ENCODE measurements at regions not wholly inside any gene's neighbourhood (a gene's known extent, or its start where the extent isn't known, plus 50 kb on each side); places are given as distances from the start of the nearest gene placed in this dataset.

DNA sequence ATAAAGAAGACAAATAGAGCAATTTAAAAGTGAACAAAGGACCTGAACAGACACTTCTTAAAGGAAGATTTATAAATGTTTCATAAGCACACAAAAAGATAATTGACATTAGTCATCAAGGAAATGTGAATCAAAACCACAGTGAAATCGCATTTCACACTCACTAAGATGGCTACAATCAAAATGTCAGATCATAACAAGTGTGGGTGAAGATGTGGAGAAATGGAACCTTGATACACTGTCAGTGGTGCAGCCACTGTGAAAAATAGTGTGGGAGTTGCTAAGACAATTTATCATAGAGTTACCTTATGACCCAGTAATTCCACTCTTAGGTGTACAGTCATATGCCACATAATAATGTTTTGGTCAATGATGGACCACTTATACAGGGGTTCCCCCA, 54.5 kb upstream of the HTR4 start:
- Mint-ChIP-seq H3K27ac (no peak overlapping the region), H3K4me3 (no peak overlapping the region), H3K36me3 (no peaks in the 10 kb centered on the region), H3K27me3 (peaks cover 24% of the 10 kb centered on the region), H3K9me3 (no peaks in the 10 kb centered on the region), H3K4me1 (no peaks in the 10 kb centered on the region)
- ATAC-seq = no peak

DNA sequence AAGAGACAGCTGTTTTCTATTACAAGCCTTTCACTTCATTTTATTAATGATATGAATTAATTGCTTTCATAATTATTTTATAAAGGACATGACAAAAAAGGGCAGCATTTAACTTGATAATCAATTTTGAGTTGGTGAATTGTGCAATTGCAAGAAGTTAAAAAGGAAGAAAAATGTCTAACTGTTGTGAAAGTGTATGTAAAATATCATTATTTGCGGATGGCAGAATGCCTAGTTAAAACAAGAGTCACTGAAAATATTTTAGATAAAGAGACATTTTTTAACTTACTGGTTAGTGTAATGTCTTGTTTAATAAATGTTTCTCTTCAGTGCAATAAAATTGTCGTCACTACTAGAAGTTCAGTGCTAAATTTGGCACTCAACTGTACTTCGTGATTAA, 57.6 kb upstream of the HTR4 start:
- no peaks in the 10 kb centered on the region for H3K4me1 Mint-ChIP-seq
- no peaks in the 10 kb centered on the region for H3K36me3 Mint-ChIP-seq
- H3K9me3 Mint-ChIP-seq = peaks cover 6% of the 10 kb centered on the region
- H3K4me3 Mint-ChIP-seq = no peak overlapping the region
- H3K27me3 Mint-ChIP-seq = peaks cover 21% of the 10 kb centered on the region
- no peak overlapping the region for H3K27ac Mint-ChIP-seq
- no peak for ATAC-seq

DNA sequence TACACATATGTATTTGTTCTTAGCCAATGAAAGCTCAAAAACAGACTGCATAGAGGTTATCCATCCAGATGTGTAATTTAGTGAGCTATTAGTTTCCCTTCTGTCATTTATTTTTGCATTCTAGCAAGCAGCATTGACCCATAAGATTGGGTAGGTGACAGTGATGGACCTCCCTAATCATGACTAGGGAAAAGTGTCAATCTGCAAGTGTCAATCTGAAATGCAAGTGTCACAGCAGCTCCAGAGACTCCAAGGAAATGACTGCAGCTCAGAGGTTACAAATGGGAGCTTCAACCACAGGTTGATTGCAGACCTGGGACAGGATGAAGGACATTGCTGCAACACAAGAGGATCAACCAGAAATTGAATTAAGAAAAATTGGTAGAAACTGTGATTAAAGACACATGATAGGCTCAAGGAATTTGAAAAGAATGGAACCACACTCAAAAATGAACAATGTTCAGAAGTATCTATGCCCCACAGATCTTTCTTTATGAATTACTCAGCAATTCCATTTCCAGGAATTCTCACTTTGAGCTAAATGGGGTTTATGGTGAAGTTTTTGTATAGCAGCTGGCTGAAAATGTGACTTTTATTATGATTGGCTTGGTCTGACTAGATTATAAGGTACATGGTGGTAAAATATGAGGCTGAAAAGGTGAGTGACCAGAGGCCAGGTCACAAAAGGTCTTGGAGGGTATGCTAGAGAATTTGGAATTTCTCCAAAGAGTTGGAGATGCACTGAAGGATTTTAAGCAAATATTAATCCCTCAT, 59.6 kb upstream of the HTR4 start:
- Mint-ChIP-seq H3K9me3 (peaks cover 6% of the 10 kb centered on the region), H3K4me3 (no peak overlapping the region), H3K27me3 (peaks cover 23% of the 10 kb centered on the region), H3K4me1 (no peaks in the 10 kb centered on the region), H3K27ac (no peak overlapping the region), H3K36me3 (no peaks in the 10 kb centered on the region)
- no peak for ATAC-seq

DNA sequence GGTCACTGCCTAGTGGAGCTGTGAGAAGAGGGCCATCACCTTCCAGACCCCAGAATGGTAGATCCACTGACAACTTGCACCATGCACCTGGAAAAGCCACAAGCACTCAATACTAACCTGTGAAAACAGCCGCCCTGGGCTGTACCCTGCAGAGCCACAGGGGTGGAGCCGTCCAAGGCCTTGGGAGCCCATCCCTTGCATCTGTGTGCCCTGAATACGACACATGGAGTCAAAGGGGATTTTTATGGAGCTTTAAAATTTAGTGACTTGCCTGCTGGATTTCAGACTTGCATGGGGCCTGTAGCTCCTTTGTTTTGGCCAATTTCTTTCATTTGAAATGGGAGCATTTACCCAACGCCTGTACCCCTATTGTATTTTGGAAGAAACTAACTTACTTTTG, 62.4 kb upstream of the HTR4 start:
- peaks cover 30% of the 10 kb centered on the region for H3K27me3 Mint-ChIP-seq
- H3K36me3 Mint-ChIP-seq = no peaks in the 10 kb centered on the region
- no peak for ATAC-seq
- H3K4me3 Mint-ChIP-seq = no peak overlapping the region
- no peak overlapping the region for H3K27ac Mint-ChIP-seq
- peaks cover 6% of the 10 kb centered on the region for H3K9me3 Mint-ChIP-seq
- no peaks in the 10 kb centered on the region for H3K4me1 Mint-ChIP-seq

DNA sequence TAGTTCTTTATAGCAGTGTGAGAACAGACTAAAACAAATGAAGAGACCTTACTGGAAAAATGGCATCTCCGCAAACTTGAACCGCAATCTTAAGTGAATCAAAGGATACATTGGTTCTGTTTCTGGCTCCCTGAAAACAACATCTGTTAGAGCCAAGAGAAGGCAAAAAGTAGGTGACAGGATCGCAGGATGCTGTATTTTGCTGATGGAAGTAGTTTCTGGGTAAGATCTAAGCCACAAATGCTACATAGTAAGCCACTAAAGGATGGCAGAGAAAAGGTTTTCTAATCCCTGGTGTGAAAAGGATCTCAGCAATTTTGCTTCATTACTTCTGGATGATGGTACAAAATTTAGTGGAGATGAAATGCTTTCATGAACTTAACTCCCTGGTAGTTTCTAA, 63.3 kb upstream of the HTR4 start:
- Mint-ChIP-seq H3K9me3 (peaks cover 6% of the 10 kb centered on the region), H3K27ac (no peak overlapping the region), H3K4me1 (no peaks in the 10 kb centered on the region), H3K27me3 (peaks cover 25% of the 10 kb centered on the region), H3K4me3 (no peak overlapping the region), H3K36me3 (no peaks in the 10 kb centered on the region)
- no peak for ATAC-seq

DNA sequence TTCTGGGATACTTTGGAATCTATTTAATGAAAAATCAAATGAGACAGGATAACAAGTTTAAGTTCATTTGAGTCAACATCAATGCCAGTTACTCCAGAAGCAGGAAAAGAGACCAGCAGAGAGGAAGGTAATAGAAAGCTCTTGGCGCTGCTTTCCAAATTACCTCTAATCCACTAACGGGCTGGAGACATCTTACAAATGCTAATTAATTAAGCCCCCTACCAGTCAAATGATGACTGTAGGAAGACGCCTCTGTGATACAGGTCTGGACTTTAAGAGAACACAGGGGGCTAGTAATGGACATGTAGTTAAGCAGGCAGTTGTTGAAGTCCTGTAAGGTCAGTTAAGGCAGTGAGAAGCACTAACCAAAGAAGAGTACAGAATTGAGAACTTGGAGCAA, 65.3 kb upstream of the HTR4 start:
- Mint-ChIP-seq H3K4me1 (no peaks in the 10 kb centered on the region), H3K9me3 (peaks cover 6% of the 10 kb centered on the region), H3K36me3 (no peaks in the 10 kb centered on the region), H3K27me3 (peaks cover 18% of the 10 kb centered on the region), H3K27ac (no peak overlapping the region), H3K4me3 (no peak overlapping the region)
- no peak for ATAC-seq

DNA sequence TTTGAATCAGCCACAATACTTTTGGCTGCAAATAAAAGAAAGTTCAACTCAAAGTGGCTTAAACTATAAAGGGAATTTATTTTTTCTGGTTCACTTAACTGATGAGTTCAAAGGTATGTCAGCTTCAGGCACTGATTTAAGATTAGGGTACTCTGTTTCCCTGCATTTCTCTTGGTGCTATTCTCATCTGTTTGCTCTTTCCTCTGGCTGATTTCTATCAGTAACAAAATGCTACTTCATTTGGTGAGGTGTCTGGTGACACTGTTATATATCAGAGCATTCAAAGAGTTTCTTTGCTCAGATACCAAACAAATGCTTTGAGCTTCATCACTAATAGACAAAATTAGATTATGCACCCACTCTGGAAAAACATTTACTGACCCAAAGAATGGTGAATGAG, 65.9 kb upstream of the HTR4 start:
- no peak overlapping the region for H3K27ac Mint-ChIP-seq
- H3K4me3 Mint-ChIP-seq = no peak overlapping the region
- ATAC-seq = no peak
- H3K9me3 Mint-ChIP-seq = peaks cover under 1% of the 10 kb centered on the region
- no peaks in the 10 kb centered on the region for H3K36me3 Mint-ChIP-seq
- peaks cover 12% of the 10 kb centered on the region for H3K27me3 Mint-ChIP-seq
- H3K4me1 Mint-ChIP-seq = no peaks in the 10 kb centered on the region

DNA sequence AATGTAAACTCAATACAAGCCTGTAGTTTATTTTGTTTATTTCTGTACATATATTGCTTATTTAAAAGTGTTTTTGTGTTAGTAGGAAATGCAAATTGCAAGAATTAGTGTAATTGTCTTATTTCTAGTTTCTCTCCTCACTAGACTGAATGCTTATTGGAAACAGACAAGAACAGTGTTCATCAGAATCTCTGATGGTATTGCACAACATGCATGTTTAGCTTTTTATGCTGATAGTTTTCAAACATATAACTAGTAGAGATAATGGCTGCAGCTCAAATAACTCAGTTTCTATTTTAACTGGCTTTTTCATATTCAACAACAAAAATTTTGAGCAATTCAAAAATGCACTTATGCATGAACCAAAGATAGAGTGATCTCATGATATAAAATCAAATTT, 68.8 kb upstream of the HTR4 start:
- Mint-ChIP-seq H3K4me3 (no peak overlapping the region), H3K27me3 (peaks cover 9% of the 10 kb centered on the region), H3K9me3 (no peaks in the 10 kb centered on the region), H3K4me1 (no peaks in the 10 kb centered on the region), H3K27ac (no peak overlapping the region), H3K36me3 (no peaks in the 10 kb centered on the region)
- no peak for ATAC-seq

DNA sequence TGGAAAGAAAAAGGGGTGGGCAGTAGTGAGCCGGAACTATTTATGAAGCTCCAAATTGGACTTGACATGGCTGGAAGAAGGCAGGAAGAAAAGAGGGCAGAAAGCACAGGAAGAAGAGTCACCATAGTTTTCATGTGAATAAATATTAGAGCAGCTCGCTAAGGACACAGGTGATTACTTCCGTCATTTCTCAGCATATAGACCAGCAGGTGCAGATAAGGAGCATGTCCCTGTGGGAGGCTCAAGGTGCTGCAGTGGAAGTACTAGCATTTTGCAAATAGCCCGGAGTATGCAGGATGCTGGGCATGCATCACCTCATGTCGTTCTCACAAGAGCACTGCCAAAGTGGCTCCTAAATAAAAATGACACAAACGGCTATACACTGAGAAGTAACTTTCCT, 71.3 kb upstream of the HTR4 start:
- Mint-ChIP-seq H3K4me1 (no peaks in the 10 kb centered on the region), H3K27me3 (no peaks in the 10 kb centered on the region), H3K4me3 (no peak overlapping the region), H3K36me3 (no peaks in the 10 kb centered on the region), H3K27ac (no peak overlapping the region), H3K9me3 (no peaks in the 10 kb centered on the region)
- ATAC-seq = no peak

DNA sequence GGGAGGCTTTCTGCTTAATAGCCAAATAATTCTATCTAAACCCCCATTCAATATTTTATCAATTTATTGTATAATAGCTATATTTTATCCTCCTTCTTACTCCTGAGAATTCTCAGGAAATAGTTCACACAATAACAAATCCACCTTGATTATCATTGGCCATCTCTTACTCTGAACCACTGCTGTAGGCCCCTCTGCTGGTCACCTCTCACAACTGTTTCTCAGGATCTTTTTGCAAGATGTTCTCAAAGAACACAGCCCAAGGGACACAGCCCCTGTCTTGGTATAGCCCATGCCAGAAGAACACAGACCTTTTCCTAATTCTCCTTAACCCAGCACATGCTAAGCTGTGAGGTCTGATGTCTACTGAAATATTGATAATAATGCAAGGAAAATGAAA, 74.9 kb upstream of the HTR4 start:
- Mint-ChIP-seq H3K36me3 (no peaks in the 10 kb centered on the region), H3K27me3 (no peaks in the 10 kb centered on the region), H3K4me3 (no peak overlapping the region), H3K27ac (no peak overlapping the region), H3K9me3 (no peaks in the 10 kb centered on the region), H3K4me1 (peaks cover 25% of the 10 kb centered on the region)
- no peak for ATAC-seq

DNA sequence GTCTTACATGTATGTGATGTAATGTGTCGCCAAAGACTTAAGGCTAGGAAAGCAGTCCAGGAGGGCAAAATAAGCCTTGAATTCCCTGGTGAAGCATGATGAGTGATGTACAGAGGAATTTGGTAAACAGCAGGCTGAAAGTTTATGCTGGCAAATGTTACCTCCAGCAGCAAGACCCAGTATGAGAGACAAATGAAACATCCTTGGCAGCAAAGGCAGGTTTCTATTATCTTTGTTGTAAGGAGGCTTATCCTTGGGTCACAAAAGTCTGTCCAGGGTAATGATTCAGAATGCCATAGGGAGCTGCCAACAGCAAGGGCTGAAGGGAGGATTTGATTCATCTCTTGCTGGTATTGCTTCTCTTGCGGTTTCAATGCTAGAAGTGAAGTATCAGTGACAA, 75.9 kb upstream of the HTR4 start:
- Mint-ChIP-seq H3K27me3 (no peaks in the 10 kb centered on the region), H3K4me3 (no peak overlapping the region)

DNA sequence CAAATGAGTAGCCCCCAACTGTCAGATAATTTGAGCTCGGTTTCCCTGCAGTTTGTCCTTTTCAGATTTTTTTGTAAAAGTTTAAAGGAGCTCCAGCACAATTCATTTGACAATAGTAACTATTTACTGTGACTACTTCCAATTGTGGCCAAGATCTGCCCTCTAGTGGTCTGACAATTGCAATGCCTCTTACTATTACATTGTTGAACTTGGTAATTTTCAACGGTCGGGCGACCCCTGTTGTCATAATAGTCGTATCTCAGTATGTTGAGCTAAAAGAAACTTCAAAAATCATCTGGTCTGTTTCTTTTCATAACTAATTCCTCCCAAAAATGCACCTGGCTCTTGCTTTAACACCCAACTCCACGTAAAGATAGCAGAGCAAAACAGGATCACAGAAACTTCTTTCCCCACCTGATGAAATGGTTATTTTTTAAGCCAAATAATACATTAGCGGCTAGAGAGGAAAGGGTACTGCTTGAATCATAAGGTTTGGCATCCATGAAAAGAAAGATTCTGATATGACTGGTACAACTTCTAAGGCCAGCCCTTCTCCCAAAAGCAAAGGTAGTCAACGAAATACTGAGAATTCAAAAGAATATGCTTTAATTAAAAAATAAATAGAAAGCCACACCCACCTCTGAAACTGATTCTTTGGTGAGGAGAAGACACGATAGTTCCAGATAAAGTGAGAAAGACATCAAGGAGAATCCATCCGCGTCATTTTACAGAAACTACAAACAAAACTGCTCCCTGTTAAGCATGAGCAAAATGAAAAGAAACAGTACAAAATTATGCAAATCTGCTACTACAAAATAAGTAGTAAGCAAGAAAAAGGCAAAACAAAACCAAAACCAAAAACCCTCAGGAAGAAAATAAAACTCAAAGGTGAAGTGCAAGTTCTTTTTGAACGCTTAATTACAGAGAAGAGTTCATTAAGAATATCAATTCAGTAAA, 76.9 kb upstream of the HTR4 start:
- Mint-ChIP-seq H3K27me3 (no peaks in the 10 kb centered on the region), H3K4me1 (peaks cover 26% of the 10 kb centered on the region), H3K27ac (peak overlapping the region; percentile 72), H3K9me3 (no peaks in the 10 kb centered on the region), H3K4me3 (peak overlapping the region; percentile 76), H3K36me3 (no peaks in the 10 kb centered on the region)
- peak; percentile 88 for ATAC-seq

More for the DNA sequence above, 75.9 kb upstream of the HTR4 start:
- peaks cover 26% of the 10 kb centered on the region for H3K4me1 Mint-ChIP-seq
- ATAC-seq = no peak
- no peaks in the 10 kb centered on the region for H3K9me3 Mint-ChIP-seq
- H3K27ac Mint-ChIP-seq = no peak overlapping the region
- H3K36me3 Mint-ChIP-seq = no peaks in the 10 kb centered on the region

DNA sequence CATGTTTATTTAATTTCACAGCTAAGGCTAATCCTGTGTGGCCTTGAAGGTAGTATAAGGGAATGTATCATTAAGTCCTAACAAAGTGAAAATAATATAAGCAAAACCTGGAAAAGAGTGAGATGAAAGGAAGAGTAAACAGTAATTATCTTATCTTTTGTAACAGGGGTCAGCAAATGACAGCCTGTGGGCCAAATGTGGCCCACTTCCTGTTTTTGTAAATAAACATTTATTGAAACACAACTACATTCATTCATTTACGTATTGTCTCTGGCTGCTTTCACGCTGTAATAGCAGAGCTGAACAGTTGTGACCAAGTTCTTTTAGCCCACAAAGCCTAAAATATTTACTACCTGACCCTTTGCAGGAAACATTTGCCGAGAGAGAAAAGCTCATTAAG, 78.4 kb upstream of the HTR4 start:
- no peak for ATAC-seq
- no peaks in the 10 kb centered on the region for H3K27me3 Mint-ChIP-seq
- no peak overlapping the region for H3K4me3 Mint-ChIP-seq
- H3K27ac Mint-ChIP-seq = no peak overlapping the region
- H3K36me3 Mint-ChIP-seq = no peaks in the 10 kb centered on the region
- H3K4me1 Mint-ChIP-seq = peaks cover 26% of the 10 kb centered on the region
- no peaks in the 10 kb centered on the region for H3K9me3 Mint-ChIP-seq

DNA sequence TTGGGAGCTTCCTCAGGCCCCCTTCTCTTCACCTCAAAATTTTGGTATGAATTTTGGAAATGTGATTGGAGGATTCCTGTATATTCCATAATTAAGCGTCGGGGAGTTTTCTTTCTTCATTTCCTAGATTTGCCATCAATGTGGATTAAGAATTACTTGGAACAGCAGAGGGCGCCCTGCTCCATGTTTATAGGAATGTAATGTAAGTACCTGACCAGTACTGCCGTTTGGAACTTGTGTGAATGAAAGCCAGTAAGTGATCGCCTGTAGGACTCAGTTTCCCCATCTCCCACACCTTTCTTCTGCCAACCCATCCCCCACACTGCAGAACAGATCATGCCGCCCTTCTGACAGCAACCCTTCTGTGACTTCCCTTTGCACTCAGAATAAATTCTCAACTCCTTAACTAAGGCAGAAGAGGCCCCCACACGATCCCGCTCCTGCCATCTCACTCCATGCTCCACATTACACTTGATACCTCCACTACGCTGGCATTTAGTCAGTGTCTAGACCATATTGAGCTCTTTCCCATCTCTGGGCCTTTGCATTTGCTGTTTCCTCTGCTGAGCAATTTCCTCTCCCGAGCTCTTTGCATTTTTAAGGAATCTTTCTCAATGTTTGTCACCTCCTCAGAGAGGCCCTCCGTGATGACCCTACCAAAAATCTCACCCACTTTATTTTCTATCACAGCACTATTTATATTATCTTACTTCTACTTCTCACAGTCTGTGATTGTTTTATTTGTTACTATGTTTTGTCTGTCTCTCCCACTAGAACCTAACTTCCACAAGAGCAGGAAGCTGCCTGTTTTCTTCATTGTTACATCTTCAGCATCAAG, 79.5 kb upstream of the HTR4 start:
- Mint-ChIP-seq H3K27me3 (no peaks in the 10 kb centered on the region), H3K36me3 (no peaks in the 10 kb centered on the region), H3K9me3 (no peaks in the 10 kb centered on the region), H3K4me3 (no peak overlapping the region), H3K4me1 (peaks cover 26% of the 10 kb centered on the region), H3K27ac (no peak overlapping the region)
- no peak for ATAC-seq

DNA sequence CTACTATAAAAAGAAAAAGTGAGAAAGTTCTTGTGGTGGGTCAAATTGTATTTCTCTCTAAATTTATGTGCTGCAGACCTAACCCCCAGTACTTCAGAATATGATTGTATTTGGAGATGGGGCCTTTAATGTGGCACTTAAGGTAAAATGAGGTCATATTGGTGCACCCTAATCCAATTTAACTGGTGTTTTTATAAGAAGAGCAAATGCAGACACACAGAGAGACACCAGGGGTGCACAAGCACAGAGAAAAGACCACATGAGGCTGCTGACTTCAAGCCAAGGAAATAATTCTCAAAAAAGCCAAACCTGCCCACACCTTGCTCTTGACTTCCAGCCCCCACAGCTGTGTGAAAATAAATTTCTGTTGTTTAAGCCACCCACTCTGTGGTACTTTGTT, 80.2 kb upstream of the HTR4 start:
- Mint-ChIP-seq H3K4me3 (no peak overlapping the region), H3K27me3 (no peaks in the 10 kb centered on the region), H3K4me1 (peaks cover 26% of the 10 kb centered on the region), H3K27ac (no peak overlapping the region), H3K9me3 (no peaks in the 10 kb centered on the region), H3K36me3 (no peaks in the 10 kb centered on the region)
- no peak for ATAC-seq
